MM.1S (cell line): ENCODE measurements at regions not wholly inside any gene's neighbourhood (a gene's known extent, or its start where the extent isn't known, plus 50 kb on each side); places are given as distances from the start of the nearest gene placed in this dataset.

Source experiments
- DNase-seq: peaks from one replicate; pipeline ENCODE4 v3.0.0-alpha.2; 2015
- H2AFZ ChIP-seq: fragments of 300-600 bp; sonication (generic); 2 replicates; pipeline ENCODE4 v1.6.0; 2016; ENCODE audit warnings: antibody characterized with exemption, low read length
- H3F3A ChIP-seq: fragments of 300-600 bp; sonication (generic); 2 replicates; pipeline ENCODE4 v1.6.1; 2016; ENCODE audit warnings: mild to moderate bottlenecking, antibody characterized with exemption, low read length, moderate library complexity, mixed read lengths; ENCODE audit not compliant: insufficient read depth
- H3K27ac ChIP-seq: fragments of 300-600 bp; sonication (generic); 2 replicates; pipeline ENCODE4 v1.5.1; 2016; ENCODE audit warnings: mild to moderate bottlenecking, low read length
- H3K27me3 ChIP-seq: fragments of 300-600 bp; sonication (generic); replicated peaks from 2 replicates; pipeline ENCODE4 v1.6.0; 2016; ENCODE audit warnings: low read length; ENCODE audit not compliant: insufficient read depth
- H3K36me3 ChIP-seq: fragments of 300-600 bp; sonication (generic); replicated peaks from 2 replicates; pipeline ENCODE4 v1.6.1; 2016; ENCODE audit warnings: mild to moderate bottlenecking, low read length, mixed read lengths; ENCODE audit not compliant: insufficient read depth
- H3K4me1 ChIP-seq: fragments of 300-600 bp; sonication (generic); 2 replicates; pipeline ENCODE4 v1.6.1; 2016; ENCODE audit warnings: low read length, mixed read lengths
- H3K4me2 ChIP-seq: fragments of 300-600 bp; sonication (generic); 2 replicates; pipeline ENCODE4 v1.6.0; 2016; ENCODE audit warnings: low read depth, low read length
- H3K4me3 ChIP-seq: fragments of 300-600 bp; sonication (generic); 2 replicates; pipeline ENCODE4 v1.5.1; 2016; ENCODE audit warnings: low read length, mixed read lengths
- H3K79me2 ChIP-seq: fragments of 300-600 bp; sonication (generic); 2 replicates; pipeline ENCODE4 v1.6.1; 2016; ENCODE audit warnings: mixed run types, low read length, mixed read lengths
- H3K9ac ChIP-seq: fragments of 300-600 bp; sonication (generic); 2 replicates; pipeline ENCODE4 v1.6.1; 2016; ENCODE audit warnings: low read length, mixed read lengths
- H3K9me2 ChIP-seq: fragments of 300-600 bp; sonication (generic); replicated peaks from 2 replicates; pipeline ENCODE4 v1.6.1; 2016; ENCODE audit warnings: mild to moderate bottlenecking, low read length, mixed read lengths; ENCODE audit not compliant: insufficient read depth
- H3K9me3 ChIP-seq: fragments of 300-600 bp; sonication (generic); replicated peaks from 2 replicates; pipeline ENCODE4 v1.6.1; 2016; ENCODE audit warnings: mild to moderate bottlenecking, low read length, mixed read lengths; ENCODE audit not compliant: insufficient read depth
- H4K20me1 ChIP-seq: fragments of 300-600 bp; sonication (generic); 2 replicates; pipeline ENCODE4 v1.6.1; 2016; ENCODE audit warnings: mild to moderate bottlenecking, low read length, moderate library complexity, mixed read lengths; ENCODE audit not compliant: insufficient read depth
- EZH2 ChIP-seq: fragments of 300-600 bp; sonication (generic); optimal IDR thresholded peaks from 2 replicates; pipeline ENCODE3; 2017; ENCODE audit warnings: low read depth, mild to moderate bottlenecking, antibody characterized with exemption, low read length, mixed read lengths
- EZH2phosphoT487 ChIP-seq: fragments of 300-600 bp; sonication (generic); IDR thresholded peaks from 2 replicates; pipeline ENCODE4 v1.6.1; 2018; ENCODE audit warnings: antibody characterized with exemption, low read length
- TF ChIP-seq, protein P1 (sequence below): fragments of 300-600 bp; sonication (generic); IDR thresholded peaks from 2 replicates; pipeline ENCODE4 v1.5.1; 2016; ENCODE audit warnings: antibody characterized with exemption, low read length, mixed read lengths

DNA sequence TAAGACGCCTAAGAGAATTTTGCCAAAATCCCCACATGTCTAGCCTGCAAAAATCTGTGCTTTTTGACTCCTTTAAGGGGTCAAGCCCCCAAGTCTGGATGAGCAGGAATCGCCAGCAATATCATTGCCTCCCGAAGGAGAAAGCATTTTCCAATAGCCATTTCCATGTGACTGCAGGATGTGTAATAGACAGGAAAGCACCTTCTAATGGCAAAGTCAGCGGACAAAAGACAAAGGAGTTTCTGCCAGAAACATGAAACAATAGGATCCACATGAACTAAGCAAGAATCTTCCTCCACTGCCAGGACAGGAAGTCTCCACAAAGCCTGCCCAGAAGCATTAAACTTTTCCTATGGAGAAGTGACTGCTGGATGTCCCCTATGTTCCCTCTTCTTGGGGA, 177.1 kb upstream of the PCSK5 start:
- Histone ChIP-seq H3F3A (no peaks in the 10 kb centered on the region), H2AFZ (no peak overlapping the region), H3K27me3 (no peaks in the 10 kb centered on the region)

GRCh38 chr9:75715360-75715759, 175.1 kb upstream of the PCSK5 start:
- no peak overlapping the region for H3K4me2 ChIP-seq
- no peaks in the 10 kb centered on the region for H3K79me2 ChIP-seq
- H3F3A ChIP-seq, result no peaks in the 10 kb centered on the region
- H3K4me3 ChIP-seq, result no peak overlapping the region
- no peak for DNase-seq
- no peaks in the 10 kb centered on the region for H3K9me2 ChIP-seq
- no peak overlapping the region for H2AFZ ChIP-seq
- no peaks in the 10 kb centered on the region for H3K27me3 ChIP-seq
- H3K9ac ChIP-seq, result no peak overlapping the region
- H3K27ac ChIP-seq, result no peak overlapping the region
- no peaks in the 10 kb centered on the region for H3K4me1 ChIP-seq
- H3K36me3 ChIP-seq, result no peaks in the 10 kb centered on the region
- no peaks in the 10 kb centered on the region for H4K20me1 ChIP-seq
- TF ChIP-seq EZH2 (no peak), EZH2phosphoT487 (no peak)
- TF ChIP-seq, protein P1, sequence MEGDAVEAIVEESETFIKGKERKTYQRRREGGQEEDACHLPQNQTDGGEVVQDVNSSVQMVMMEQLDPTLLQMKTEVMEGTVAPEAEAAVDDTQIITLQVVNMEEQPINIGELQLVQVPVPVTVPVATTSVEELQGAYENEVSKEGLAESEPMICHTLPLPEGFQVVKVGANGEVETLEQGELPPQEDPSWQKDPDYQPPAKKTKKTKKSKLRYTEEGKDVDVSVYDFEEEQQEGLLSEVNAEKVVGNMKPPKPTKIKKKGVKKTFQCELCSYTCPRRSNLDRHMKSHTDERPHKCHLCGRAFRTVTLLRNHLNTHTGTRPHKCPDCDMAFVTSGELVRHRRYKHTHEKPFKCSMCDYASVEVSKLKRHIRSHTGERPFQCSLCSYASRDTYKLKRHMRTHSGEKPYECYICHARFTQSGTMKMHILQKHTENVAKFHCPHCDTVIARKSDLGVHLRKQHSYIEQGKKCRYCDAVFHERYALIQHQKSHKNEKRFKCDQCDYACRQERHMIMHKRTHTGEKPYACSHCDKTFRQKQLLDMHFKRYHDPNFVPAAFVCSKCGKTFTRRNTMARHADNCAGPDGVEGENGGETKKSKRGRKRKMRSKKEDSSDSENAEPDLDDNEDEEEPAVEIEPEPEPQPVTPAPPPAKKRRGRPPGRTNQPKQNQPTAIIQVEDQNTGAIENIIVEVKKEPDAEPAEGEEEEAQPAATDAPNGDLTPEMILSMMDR, result no peak
- H3K9me3 ChIP-seq, result no peaks in the 10 kb centered on the region

More for the DNA sequence above, 177.1 kb upstream of the PCSK5 start:
- Histone ChIP-seq H3K4me3 (no peak overlapping the region), H3K36me3 (no peaks in the 10 kb centered on the region), H3K9ac (no peak overlapping the region), H4K20me1 (no peaks in the 10 kb centered on the region), H3K79me2 (no peaks in the 10 kb centered on the region), H3K4me1 (no peaks in the 10 kb centered on the region), H3K27ac (no peak overlapping the region), H3K9me3 (no peaks in the 10 kb centered on the region), H3K4me2 (no peak overlapping the region), H3K9me2 (no peaks in the 10 kb centered on the region)
- TF ChIP-seq EZH2, result no peak
- TF ChIP-seq EZH2phosphoT487, result no peak
- TF ChIP-seq, protein P1, result no peak
- no peak for DNase-seq

- Histone ChIP-seq H3K4me3 (no peak overlapping the region), H3K79me2 (no peaks in the 10 kb centered on the region), H3K4me1 (no peaks in the 10 kb centered on the region), H3K36me3 (no peaks in the 10 kb centered on the region), H3K9me3 (no peaks in the 10 kb centered on the region), H3K27me3 (no peaks in the 10 kb centered on the region), H4K20me1 (no peaks in the 10 kb centered on the region), H3F3A (no peaks in the 10 kb centered on the region), H3K9me2 (no peaks in the 10 kb centered on the region), H2AFZ (no peak overlapping the region), H3K27ac (no peak overlapping the region), H3K9ac (no peak overlapping the region), H3K4me2 (no peak overlapping the region)
- TF ChIP-seq, protein P1, result no peak
- no peak for TF ChIP-seq EZH2phosphoT487
- no peak for TF ChIP-seq EZH2
- no peak for DNase-seq
These were observed 171.8 kb upstream of the PCSK5 start for GRCh38 chr9:75718677-75719076.
